ENCODE measurements at regions not wholly inside any gene's neighbourhood (a gene's known extent, or its start where the extent isn't known, plus 50 kb on each side); places are given as distances from the start of the nearest gene placed in this dataset.

DNA sequence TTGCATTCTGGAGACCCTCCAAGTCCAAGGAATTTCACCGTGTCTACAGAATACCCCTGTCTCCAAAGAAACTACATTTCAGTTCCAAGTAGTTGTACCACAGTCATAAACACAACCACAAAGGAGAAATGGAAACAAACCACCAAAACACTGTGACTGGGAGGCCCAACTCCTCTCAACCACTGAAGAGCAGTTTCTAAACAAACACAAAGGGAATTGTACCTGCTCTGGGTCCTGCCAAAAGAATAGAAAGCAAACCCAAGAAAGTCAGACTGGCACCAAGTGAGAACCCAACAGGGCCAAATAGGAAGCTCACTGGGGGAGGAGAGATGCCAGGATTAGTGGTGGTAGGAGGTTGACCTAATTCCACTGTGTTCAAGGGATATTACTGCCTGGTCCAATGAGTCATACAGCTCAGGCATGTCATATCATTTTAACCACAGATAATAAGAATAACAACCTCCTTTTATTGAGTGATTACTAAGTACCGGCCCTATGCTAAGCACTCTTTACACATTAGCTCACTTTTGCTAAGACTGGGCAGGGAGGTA is 123.9 kb upstream of the PPP2R5A start:
- H3K27me3 Mint-ChIP-seq, result no peaks in the 10 kb centered on the region
- TF ChIP-seq, protein P1, sequence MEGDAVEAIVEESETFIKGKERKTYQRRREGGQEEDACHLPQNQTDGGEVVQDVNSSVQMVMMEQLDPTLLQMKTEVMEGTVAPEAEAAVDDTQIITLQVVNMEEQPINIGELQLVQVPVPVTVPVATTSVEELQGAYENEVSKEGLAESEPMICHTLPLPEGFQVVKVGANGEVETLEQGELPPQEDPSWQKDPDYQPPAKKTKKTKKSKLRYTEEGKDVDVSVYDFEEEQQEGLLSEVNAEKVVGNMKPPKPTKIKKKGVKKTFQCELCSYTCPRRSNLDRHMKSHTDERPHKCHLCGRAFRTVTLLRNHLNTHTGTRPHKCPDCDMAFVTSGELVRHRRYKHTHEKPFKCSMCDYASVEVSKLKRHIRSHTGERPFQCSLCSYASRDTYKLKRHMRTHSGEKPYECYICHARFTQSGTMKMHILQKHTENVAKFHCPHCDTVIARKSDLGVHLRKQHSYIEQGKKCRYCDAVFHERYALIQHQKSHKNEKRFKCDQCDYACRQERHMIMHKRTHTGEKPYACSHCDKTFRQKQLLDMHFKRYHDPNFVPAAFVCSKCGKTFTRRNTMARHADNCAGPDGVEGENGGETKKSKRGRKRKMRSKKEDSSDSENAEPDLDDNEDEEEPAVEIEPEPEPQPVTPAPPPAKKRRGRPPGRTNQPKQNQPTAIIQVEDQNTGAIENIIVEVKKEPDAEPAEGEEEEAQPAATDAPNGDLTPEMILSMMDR (IDR thresholded peaks at IDR 0.05), result no peak
- Histone ChIP-seq H3K4me3 (ENCODE audit: low read length) (no peak overlapping the region), H3K36me3 (ENCODE audit: insufficient read depth, low read length) (no peaks in the 10 kb centered on the region), H3K27ac (ENCODE audit: low read depth in 1 of 2, low read length in 2 of 2) (no peak overlapping the region), H3K9me3 (ENCODE audit: control insufficient read depth in 1 of 2, insufficient read depth in 1 of 2, low read length in 2 of 2) (no peaks in the 10 kb centered on the region), H3K4me1 (ENCODE audit: insufficient read depth, low read length) (peaks cover 35% of the 10 kb centered on the region), H3K27me3 (ENCODE audit: control insufficient read depth in 1 of 2, insufficient read depth in 2 of 2, low read length in 2 of 2) (no peaks in the 10 kb centered on the region)
- no peak overlapping the region for H3K27ac Mint-ChIP-seq
- no peak for ATAC-seq (ENCODE audit: poor library complexity)
- H3K36me3 Mint-ChIP-seq (ENCODE audit: low read depth), result no peaks in the 10 kb centered on the region
- H3K4me3 Mint-ChIP-seq, result no peak overlapping the region
- intact Hi-C loops (cut with DNase I, micrococcal nuclease), result loop anchor here in 1 of 2 experiments (10.0 kb wide), 1 partner anchor 123 kb away; the partner anchor contains the start of gene PPP2R5A
- DNase-seq, result peak in 2 of 14 experiments; percentile 7 to 30
- H3K9me3 Mint-ChIP-seq, result no peaks in the 10 kb centered on the region
- ChIA-PET CTCF (no interaction called here), POLR2A (no interaction called here)
- H3K4me1 Mint-ChIP-seq (ENCODE audit: low read depth), result peaks cover 32% of the 10 kb centered on the region

DNA sequence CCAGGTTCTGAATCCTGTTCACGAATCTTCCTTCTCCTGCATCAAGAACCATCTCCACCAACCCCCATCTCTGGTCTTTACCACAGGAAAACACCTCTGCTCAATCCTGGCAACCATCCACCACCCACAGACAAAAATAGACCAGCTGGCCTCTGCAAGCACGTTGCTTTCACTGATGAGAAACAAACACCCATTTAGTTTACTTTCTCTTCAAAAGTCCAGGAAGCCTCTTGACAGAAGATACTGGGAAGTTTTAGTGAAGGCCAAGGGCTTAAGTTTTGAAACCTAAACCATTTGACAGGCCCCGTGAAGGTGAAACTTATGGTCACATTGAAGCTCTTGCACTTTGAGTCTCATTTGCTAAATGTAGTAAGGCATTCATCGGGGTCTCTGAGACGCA is 122.6 kb upstream of the PPP2R5A start:
- Histone ChIP-seq H3K4me3 (ENCODE audit: low read length) (no peak overlapping the region), H3K9me3 (ENCODE audit: control insufficient read depth in 1 of 2, insufficient read depth in 1 of 2, low read length in 2 of 2) (no peaks in the 10 kb centered on the region), H3K36me3 (ENCODE audit: insufficient read depth, low read length) (no peaks in the 10 kb centered on the region), H3K27me3 (ENCODE audit: control insufficient read depth in 1 of 2, insufficient read depth in 2 of 2, low read length in 2 of 2) (no peaks in the 10 kb centered on the region), H3K27ac (ENCODE audit: low read depth in 1 of 2, low read length in 2 of 2) (no peak overlapping the region), H3K4me1 (ENCODE audit: insufficient read depth, low read length) (peaks cover 35% of the 10 kb centered on the region)
- ChIA-PET CTCF (interaction anchor here (0.7 kb wide), 1 partner anchor 76 kb away, joined by 3 read pairs; no protein-coding TSS in a partner anchor), POLR2A (interaction anchor here (0.6 to 1.2 kb wide), 3 partner anchors 10 to 63 kb away, joined by 3 to 4 read pairs (median 3); no protein-coding TSS in a partner anchor)
- peak in 7 of 14 experiments; percentile 7 to 39 (median 35) for DNase-seq
- ATAC-seq (ENCODE audit: poor library complexity), result no peak
- Mint-ChIP-seq H3K4me1 (ENCODE audit: low read depth) (peaks cover 27% of the 10 kb centered on the region), H3K9me3 (no peaks in the 10 kb centered on the region), H3K36me3 (ENCODE audit: low read depth) (no peaks in the 10 kb centered on the region), H3K27me3 (no peaks in the 10 kb centered on the region), H3K4me3 (peak overlapping the region; percentile 2), H3K27ac (no peak overlapping the region)
- TF ChIP-seq, protein P1 (IDR thresholded peaks at IDR 0.05), result no peak
- intact Hi-C loops (cut with DNase I, micrococcal nuclease), result loop anchor here in 1 of 2 experiments (10.0 kb wide), 1 partner anchor 122 kb away; the partner anchor contains the start of gene PPP2R5A

DNA sequence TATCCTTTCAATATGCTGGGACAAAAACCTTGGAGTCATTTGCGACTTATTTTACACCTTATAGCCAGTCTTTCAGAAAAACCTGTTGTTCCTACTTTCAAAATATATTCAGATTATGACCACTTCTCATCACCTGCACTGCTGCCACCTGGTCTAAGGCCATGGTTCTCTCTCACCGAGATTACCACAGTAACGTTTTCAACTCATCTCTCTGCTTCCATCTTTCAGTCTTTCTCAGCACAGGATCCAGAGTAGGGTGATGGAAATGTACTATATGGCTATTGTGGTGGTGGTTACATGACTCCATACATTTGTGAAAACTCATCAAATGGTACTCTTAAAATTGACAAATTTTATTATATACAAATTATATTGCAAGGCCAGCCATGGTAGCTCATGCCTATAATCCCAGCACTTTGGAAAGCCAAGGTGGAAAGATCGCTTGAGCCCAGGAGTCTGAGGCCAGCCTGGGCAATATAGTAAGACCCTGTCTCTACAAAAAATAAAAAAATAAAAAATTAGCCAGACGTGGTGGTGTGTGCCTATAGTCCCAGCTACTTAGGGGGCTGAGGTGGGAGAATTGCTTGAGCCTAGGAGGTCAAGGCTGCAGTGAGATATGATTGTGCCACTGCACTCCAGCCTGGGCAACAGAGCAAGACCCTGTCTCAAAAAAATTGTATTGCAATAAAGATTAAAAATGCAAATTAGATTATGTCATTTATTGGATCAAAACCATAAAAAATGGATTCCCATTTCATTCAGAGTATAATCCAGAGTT is 120.9 kb upstream of the PPP2R5A start:
- H3K27ac ChIP-seq (ENCODE audit: low read depth in 1 of 2, low read length in 2 of 2), result no peak overlapping the region
- Mint-ChIP-seq H3K27ac (no peak overlapping the region), H3K9me3 (no peaks in the 10 kb centered on the region), H3K4me1 (ENCODE audit: low read depth) (peaks cover 14% of the 10 kb centered on the region), H3K4me3 (no peak overlapping the region), H3K36me3 (ENCODE audit: low read depth) (no peaks in the 10 kb centered on the region), H3K27me3 (no peaks in the 10 kb centered on the region)
- intact Hi-C loops (cut with DNase I, micrococcal nuclease), result loop anchor here in 1 of 2 experiments (10.0 kb wide), 1 partner anchor 121 kb away; the partner anchor contains the start of gene PPP2R5A
- TF ChIP-seq, protein P1 (IDR thresholded peaks at IDR 0.05), result no peak
- no peaks in the 10 kb centered on the region for H3K27me3 ChIP-seq (ENCODE audit: control insufficient read depth in 1 of 2, insufficient read depth in 2 of 2, low read length in 2 of 2)
- ChIA-PET POLR2A (no interaction called here), CTCF (no interaction called here)
- no peak for DNase-seq
- H3K36me3 ChIP-seq (ENCODE audit: insufficient read depth, low read length), result no peaks in the 10 kb centered on the region
- H3K4me3 ChIP-seq (ENCODE audit: low read length), result no peak overlapping the region
- ATAC-seq (ENCODE audit: poor library complexity), result no peak
- peaks cover 27% of the 10 kb centered on the region for H3K4me1 ChIP-seq (ENCODE audit: insufficient read depth, low read length)
- no peaks in the 10 kb centered on the region for H3K9me3 ChIP-seq (ENCODE audit: control insufficient read depth in 1 of 2, insufficient read depth in 1 of 2, low read length in 2 of 2)
